ENCODE measurements at regions not wholly inside any gene's neighbourhood (a gene's known extent, or its start where the extent isn't known, plus 50 kb on each side); places are given as distances from the start of the nearest gene placed in this dataset.

DNA sequence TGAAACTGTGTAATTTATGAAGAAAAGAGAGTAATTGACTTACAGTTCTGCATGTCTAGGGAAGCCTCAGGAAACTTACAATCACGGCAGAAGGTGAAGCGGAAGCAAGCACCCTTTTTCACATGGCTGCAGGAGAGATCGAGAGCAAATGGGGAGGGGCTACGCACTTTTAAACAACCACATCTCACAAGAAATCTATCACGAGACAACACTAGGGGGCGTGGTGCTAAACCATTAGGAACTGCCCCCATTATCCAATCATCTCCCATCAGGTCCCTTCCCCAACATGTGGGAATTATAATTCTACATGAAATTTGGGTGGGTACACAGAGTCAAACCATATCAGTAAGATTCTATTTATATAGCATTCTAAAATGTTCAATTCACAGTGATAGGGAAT, 114.8 kb upstream of the TRPC4 start:
- TF ChIP-seq, protein P1, sequence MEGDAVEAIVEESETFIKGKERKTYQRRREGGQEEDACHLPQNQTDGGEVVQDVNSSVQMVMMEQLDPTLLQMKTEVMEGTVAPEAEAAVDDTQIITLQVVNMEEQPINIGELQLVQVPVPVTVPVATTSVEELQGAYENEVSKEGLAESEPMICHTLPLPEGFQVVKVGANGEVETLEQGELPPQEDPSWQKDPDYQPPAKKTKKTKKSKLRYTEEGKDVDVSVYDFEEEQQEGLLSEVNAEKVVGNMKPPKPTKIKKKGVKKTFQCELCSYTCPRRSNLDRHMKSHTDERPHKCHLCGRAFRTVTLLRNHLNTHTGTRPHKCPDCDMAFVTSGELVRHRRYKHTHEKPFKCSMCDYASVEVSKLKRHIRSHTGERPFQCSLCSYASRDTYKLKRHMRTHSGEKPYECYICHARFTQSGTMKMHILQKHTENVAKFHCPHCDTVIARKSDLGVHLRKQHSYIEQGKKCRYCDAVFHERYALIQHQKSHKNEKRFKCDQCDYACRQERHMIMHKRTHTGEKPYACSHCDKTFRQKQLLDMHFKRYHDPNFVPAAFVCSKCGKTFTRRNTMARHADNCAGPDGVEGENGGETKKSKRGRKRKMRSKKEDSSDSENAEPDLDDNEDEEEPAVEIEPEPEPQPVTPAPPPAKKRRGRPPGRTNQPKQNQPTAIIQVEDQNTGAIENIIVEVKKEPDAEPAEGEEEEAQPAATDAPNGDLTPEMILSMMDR (IDR thresholded peaks at IDR 0.05), result no peak
- TF ChIP-seq EZH2 (IDR thresholded peaks at IDR 0.05; ENCODE audit: borderline replicate concordance, insufficient read depth, low read depth, low read length, poor library complexity, severe bottlenecking), result no peak
